Duodenal mucosa (tissue), 2 donors: ENCODE measurements at regions not wholly inside any gene's neighbourhood (a gene's known extent, or its start where the extent isn't known, plus 50 kb on each side); places are given as distances from the start of the nearest gene placed in this dataset.

Experiments
- H3K27ac ChIP-seq: one replicate; pipeline ENCODE4 v1.7.0; 2013; ENCODE audit warnings: low read depth, low read length
- H3K27me3 ChIP-seq, 2 donors: one replicate each; pipeline ENCODE4 v1.7.0; 2013; ENCODE audit warnings: low read length in 2 of 2, control low read depth in 1 of 2; ENCODE audit not compliant: insufficient read depth in 2 of 2, control insufficient read depth in 1 of 2
- H3K36me3 ChIP-seq, 2 donors: one replicate each; pipeline ENCODE4 v1.7.0; 2013; ENCODE audit warnings: low read length in 2 of 2, control low read depth in 1 of 2; ENCODE audit not compliant: insufficient read depth in 2 of 2, control insufficient read depth in 1 of 2
- H3K4me1 ChIP-seq, 2 donors: one replicate each; pipeline ENCODE4 v1.7.0; 2013; ENCODE audit warnings: low read length in 2 of 2, control low read depth in 1 of 2; ENCODE audit not compliant: insufficient read depth in 2 of 2, control insufficient read depth in 1 of 2
- H3K4me3 ChIP-seq, 2 donors: one replicate each; pipeline ENCODE4 v1.7.0; 2013; ENCODE audit warnings: low read length in 2 of 2, low read depth in 1 of 2
- H3K9ac ChIP-seq, 2 donors: one replicate each; pipeline ENCODE4 v1.7.0; 2013; ENCODE audit warnings: low read length in 2 of 2, low read depth in 1 of 2
- H3K9me3 ChIP-seq, 2 donors: one replicate each; pipeline ENCODE4 v1.7.0; 2013; ENCODE audit warnings: low read length in 2 of 2, control low read depth in 1 of 2; ENCODE audit not compliant: control insufficient read depth in 1 of 2

- Histone ChIP-seq H3K27me3 (no peaks in the 10 kb centered on the region), H3K9me3 (no peaks in the 10 kb centered on the region), H3K4me1 (no peaks in the 10 kb centered on the region), H3K9ac (no peak overlapping the region), H3K36me3 (no peaks in the 10 kb centered on the region), H3K27ac (no peak overlapping the region), H3K4me3 (no peak overlapping the region)
Observed at GRCh38 chr10:29950391-29950790, 109.0 kb downstream of the JCAD start.

DNA sequence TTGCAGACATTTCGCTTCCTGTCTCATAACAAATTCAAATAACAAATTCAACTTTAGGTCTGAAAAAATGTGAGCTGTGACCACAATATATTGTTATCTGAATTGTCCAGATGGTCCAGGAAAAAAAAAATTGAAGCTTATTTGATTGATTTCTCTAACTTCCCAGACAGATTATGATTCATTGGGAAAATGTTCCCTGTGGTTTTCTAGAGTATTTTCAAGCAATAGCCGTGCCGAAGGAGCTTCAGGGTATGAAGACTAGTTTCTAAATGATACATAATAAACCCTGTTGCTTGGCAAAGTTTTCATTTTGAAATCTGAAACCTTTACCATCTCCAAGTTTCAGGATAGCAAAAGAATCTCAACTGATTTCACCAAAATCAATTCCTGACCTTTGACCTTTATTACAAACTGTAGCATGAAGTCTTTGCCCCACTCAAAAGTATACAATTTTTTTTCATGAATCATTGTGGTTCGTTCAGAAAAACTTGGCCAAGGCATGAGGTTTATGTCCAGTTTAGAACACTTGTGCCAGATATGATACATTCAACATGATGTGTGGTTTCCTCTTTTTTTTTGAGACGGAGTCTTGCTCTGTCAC, 109.9 kb downstream of the JCAD start:
- Histone ChIP-seq H3K4me1 (no peaks in the 10 kb centered on the region), H3K9ac (no peak overlapping the region), H3K36me3 (no peaks in the 10 kb centered on the region), H3K4me3 (no peak overlapping the region), H3K27me3 (no peaks in the 10 kb centered on the region), H3K27ac (no peak overlapping the region), H3K9me3 (no peaks in the 10 kb centered on the region)

DNA sequence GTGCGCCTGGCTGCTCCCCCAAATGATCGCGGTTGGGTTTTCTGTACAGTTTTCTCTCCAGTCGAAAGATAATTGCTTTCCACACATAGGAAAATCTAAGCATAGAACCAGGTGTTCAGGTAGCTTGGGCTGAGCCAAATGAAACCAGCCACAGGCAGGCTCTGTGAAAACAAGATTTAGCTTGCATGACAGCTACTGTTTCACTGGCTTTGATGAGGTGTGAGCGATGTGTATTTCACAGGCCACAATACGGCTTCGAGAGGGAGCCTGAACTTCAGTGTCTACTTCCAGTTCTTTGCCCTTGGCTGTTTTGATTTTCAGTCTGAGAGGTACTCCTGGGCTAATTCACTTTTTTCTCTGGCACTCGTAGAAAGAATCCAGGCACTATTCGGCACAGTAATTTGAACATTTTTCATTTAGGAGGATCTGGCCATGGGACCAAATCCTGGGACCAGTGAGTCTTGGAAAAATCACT, 110.5 kb downstream of the JCAD start:
- Histone ChIP-seq H3K4me3 (no peak overlapping the region), H3K27ac (peak overlapping the region; percentile 48), H3K36me3 (no peaks in the 10 kb centered on the region), H3K4me1 (no peaks in the 10 kb centered on the region), H3K27me3 (no peaks in the 10 kb centered on the region), H3K9ac (no peak overlapping the region), H3K9me3 (no peaks in the 10 kb centered on the region)

DNA sequence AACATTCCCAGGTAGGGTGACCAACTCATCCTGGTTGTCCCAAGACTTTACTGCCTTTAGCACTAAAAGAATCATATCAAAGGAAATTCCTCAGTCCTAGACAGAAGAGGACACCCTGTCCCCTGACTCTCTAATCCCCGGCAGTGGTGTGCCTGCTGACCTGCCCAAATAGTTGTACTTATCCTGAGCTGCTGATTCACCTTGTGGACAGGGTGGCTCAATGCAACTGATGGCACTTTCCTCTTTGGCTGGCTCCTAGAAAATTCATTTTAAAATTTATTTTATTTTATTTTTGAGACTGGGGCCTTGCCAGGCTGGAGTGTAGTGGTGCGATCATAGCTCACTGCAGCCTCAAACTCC, 111.7 kb downstream of the JCAD start:
- no peak overlapping the region for H3K27ac ChIP-seq
- H3K9ac ChIP-seq, result no peak overlapping the region
- no peaks in the 10 kb centered on the region for H3K27me3 ChIP-seq
- H3K9me3 ChIP-seq, result no peaks in the 10 kb centered on the region
- no peaks in the 10 kb centered on the region for H3K4me1 ChIP-seq
- H3K4me3 ChIP-seq, result no peak overlapping the region
- H3K36me3 ChIP-seq, result no peaks in the 10 kb centered on the region

GRCh38 chr10:29946953-29947700, 112.3 kb downstream of the JCAD start:
- H3K27ac ChIP-seq, result no peak overlapping the region
- no peak overlapping the region for H3K4me3 ChIP-seq
- no peaks in the 10 kb centered on the region for H3K27me3 ChIP-seq
- no peaks in the 10 kb centered on the region for H3K9me3 ChIP-seq
- H3K4me1 ChIP-seq, result no peaks in the 10 kb centered on the region
- H3K36me3 ChIP-seq, result no peaks in the 10 kb centered on the region
- H3K9ac ChIP-seq, result no peak overlapping the region

DNA sequence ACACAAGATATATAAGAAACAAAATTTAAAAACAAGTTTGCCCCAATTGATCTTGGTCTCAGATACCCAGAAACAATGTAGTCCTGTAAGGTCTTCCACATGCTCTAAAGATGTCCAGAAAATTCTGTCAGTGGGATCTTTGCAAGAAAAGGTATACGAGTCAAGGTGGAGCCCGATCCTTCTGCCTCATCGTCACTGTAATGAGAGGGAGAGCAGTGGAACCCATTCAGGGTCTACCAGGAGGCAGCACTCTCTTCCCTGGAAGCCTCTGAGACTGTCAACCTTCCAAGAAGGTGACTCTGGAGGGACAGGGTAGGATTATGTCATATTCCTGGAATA, 112.8 kb downstream of the JCAD start:
- Histone ChIP-seq H3K4me3 (no peak overlapping the region), H3K4me1 (no peaks in the 10 kb centered on the region), H3K36me3 (no peaks in the 10 kb centered on the region), H3K27ac (no peak overlapping the region), H3K9ac (no peak overlapping the region), H3K9me3 (no peaks in the 10 kb centered on the region), H3K27me3 (no peaks in the 10 kb centered on the region)

GRCh38 chr10:29941476-29941875, 117.9 kb downstream of the JCAD start:
- Histone ChIP-seq H3K27me3 (no peaks in the 10 kb centered on the region), H3K9me3 (no peaks in the 10 kb centered on the region), H3K4me1 (no peaks in the 10 kb centered on the region), H3K9ac (no peak overlapping the region), H3K36me3 (no peaks in the 10 kb centered on the region), H3K27ac (no peak overlapping the region), H3K4me3 (no peak overlapping the region)

- H3K4me1 ChIP-seq, result no peaks in the 10 kb centered on the region
- no peak overlapping the region for H3K4me3 ChIP-seq
- no peak overlapping the region for H3K27ac ChIP-seq
- no peaks in the 10 kb centered on the region for H3K9me3 ChIP-seq
- H3K9ac ChIP-seq, result no peak overlapping the region
- no peaks in the 10 kb centered on the region for H3K36me3 ChIP-seq
- H3K27me3 ChIP-seq, result no peaks in the 10 kb centered on the region
Observed at GRCh38 chr10:29932991-29933390, 126.4 kb downstream of the JCAD start.

DNA sequence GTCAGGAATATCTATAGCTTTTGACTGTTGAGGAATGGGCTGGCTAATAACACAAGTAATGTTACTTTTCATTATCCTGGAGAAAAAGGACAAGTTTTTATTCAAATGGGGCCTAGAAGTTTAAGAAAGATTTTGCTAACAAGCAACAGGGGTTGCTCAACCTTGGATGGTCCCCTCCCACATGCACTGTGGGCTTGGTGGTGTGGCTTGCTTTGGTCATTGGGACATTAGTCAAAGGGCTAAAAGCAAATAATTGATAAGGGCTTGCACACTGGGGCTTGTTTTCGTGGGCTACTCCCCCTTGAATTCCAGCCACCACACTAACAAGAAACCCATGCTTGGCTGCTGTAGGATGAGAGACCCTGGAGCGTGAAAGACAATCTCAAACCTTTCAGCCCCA, 127.6 kb downstream of the JCAD start:
- no peak overlapping the region for H3K4me3 ChIP-seq
- H3K4me1 ChIP-seq, result no peaks in the 10 kb centered on the region
- H3K27ac ChIP-seq, result no peak overlapping the region
- no peaks in the 10 kb centered on the region for H3K36me3 ChIP-seq
- no peaks in the 10 kb centered on the region for H3K27me3 ChIP-seq
- H3K9me3 ChIP-seq, result no peaks in the 10 kb centered on the region
- no peak overlapping the region for H3K9ac ChIP-seq

GRCh38 chr10:29929006-29929405, 130.4 kb downstream of the JCAD start:
- Histone ChIP-seq H3K27me3 (no peaks in the 10 kb centered on the region), H3K27ac (no peak overlapping the region), H3K4me3 (no peak overlapping the region), H3K9ac (no peak overlapping the region), H3K9me3 (no peaks in the 10 kb centered on the region), H3K4me1 (no peaks in the 10 kb centered on the region), H3K36me3 (no peaks in the 10 kb centered on the region)
